Activated naive CD8-positive, alpha-beta T cell treated with anti-CD3 and anti-CD28 coated beads for 36 hours (primary cell): ENCODE measurements at regions not wholly inside any gene's neighbourhood (a gene's known extent, or its start where the extent isn't known, plus 50 kb on each side); places are given as distances from the start of the nearest gene placed in this dataset.

Experiments used
- DNase-seq: peaks from one replicate; pipeline ENCODE4 v3.0.0; 2021
- H3K27ac Mint-ChIP-seq: one replicate; pipeline ENCODE4 v1.8.0; 2022; ENCODE audit warnings: mild to moderate bottlenecking, moderate library complexity, mixed read lengths
- H3K27me3 Mint-ChIP-seq: one replicate; pipeline ENCODE4 v1.8.0; 2022; ENCODE audit warnings: mild to moderate bottlenecking, mixed read lengths
- H3K36me3 Mint-ChIP-seq: one replicate; pipeline ENCODE4 v1.8.0; 2021; ENCODE audit warnings: mild to moderate bottlenecking, mixed read lengths
- H3K4me1 Mint-ChIP-seq: one replicate; pipeline ENCODE4 v1.8.0; 2021; ENCODE audit warnings: mixed read lengths
- H3K4me3 Mint-ChIP-seq: one replicate; pipeline ENCODE4 v1.8.0; 2022; ENCODE audit warnings: mild to moderate bottlenecking, moderate library complexity, mixed read lengths
- H3K9me3 Mint-ChIP-seq: one replicate; pipeline ENCODE4 v1.8.0; 2022; ENCODE audit warnings: mixed read lengths

GRCh38 chr6:91366781-91367180 is 779.9 kb upstream of the MAP3K7 start:
- Mint-ChIP-seq H3K36me3 (no peaks in the 10 kb centered on the region), H3K4me3 (no peak overlapping the region), H3K27me3 (no peaks in the 10 kb centered on the region), H3K9me3 (peaks cover 12% of the 10 kb centered on the region), H3K27ac (no peak overlapping the region), H3K4me1 (no peaks in the 10 kb centered on the region)
- DNase-seq: no peak

- Mint-ChIP-seq H3K4me3 (no peak overlapping the region), H3K27me3 (no peaks in the 10 kb centered on the region), H3K9me3 (no peaks in the 10 kb centered on the region), H3K27ac (no peak overlapping the region), H3K4me1 (no peaks in the 10 kb centered on the region), H3K36me3 (no peaks in the 10 kb centered on the region)
- no peak for DNase-seq
These were observed 772.1 kb upstream of the MAP3K7 start for GRCh38 chr6:91358986-91359385.

- no peak for DNase-seq
- Mint-ChIP-seq H3K36me3 (no peaks in the 10 kb centered on the region), H3K4me3 (no peak overlapping the region), H3K4me1 (no peaks in the 10 kb centered on the region), H3K27ac (no peak overlapping the region), H3K9me3 (no peaks in the 10 kb centered on the region), H3K27me3 (no peaks in the 10 kb centered on the region)
These were observed 766.0 kb upstream of the MAP3K7 start for GRCh38 chr6:91352878-91353277.

GRCh38 chr6:91352321-91352720 is 765.4 kb upstream of the MAP3K7 start:
- no peak overlapping the region for H3K27ac Mint-ChIP-seq

GRCh38 chr6:91350146-91350908 is 763.5 kb upstream of the MAP3K7 start:
- DNase-seq: no peak
- Mint-ChIP-seq H3K27ac (no peak overlapping the region), H3K4me1 (no peaks in the 10 kb centered on the region), H3K9me3 (no peaks in the 10 kb centered on the region), H3K27me3 (no peaks in the 10 kb centered on the region), H3K4me3 (no peak overlapping the region), H3K36me3 (no peaks in the 10 kb centered on the region)

More at GRCh38 chr6:91352321-91352720, 765.4 kb upstream of the MAP3K7 start:
- H3K4me1 Mint-ChIP-seq: no peaks in the 10 kb centered on the region
- DNase-seq: no peak
- no peaks in the 10 kb centered on the region for H3K9me3 Mint-ChIP-seq
- H3K36me3 Mint-ChIP-seq: no peaks in the 10 kb centered on the region
- H3K4me3 Mint-ChIP-seq: no peak overlapping the region
- H3K27me3 Mint-ChIP-seq: no peaks in the 10 kb centered on the region

- no peak overlapping the region for H3K27ac Mint-ChIP-seq
- no peaks in the 10 kb centered on the region for H3K4me1 Mint-ChIP-seq
- no peaks in the 10 kb centered on the region for H3K27me3 Mint-ChIP-seq
- no peak for DNase-seq
- H3K9me3 Mint-ChIP-seq: peaks cover 1% of the 10 kb centered on the region
- H3K4me3 Mint-ChIP-seq: no peak overlapping the region
- no peaks in the 10 kb centered on the region for H3K36me3 Mint-ChIP-seq
These were observed 754.6 kb upstream of the MAP3K7 start for GRCh38 chr6:91341473-91341872.

- H3K4me3 Mint-ChIP-seq: no peak overlapping the region
- DNase-seq: no peak
- no peaks in the 10 kb centered on the region for H3K36me3 Mint-ChIP-seq
- peaks cover 1% of the 10 kb centered on the region for H3K9me3 Mint-ChIP-seq
- H3K27ac Mint-ChIP-seq: no peak overlapping the region
- H3K27me3 Mint-ChIP-seq: no peaks in the 10 kb centered on the region
- H3K4me1 Mint-ChIP-seq: no peaks in the 10 kb centered on the region
These were observed 754.1 kb upstream of the MAP3K7 start for GRCh38 chr6:91340896-91341395.

- Mint-ChIP-seq H3K4me1 (no peaks in the 10 kb centered on the region), H3K9me3 (peaks cover 1% of the 10 kb centered on the region), H3K27me3 (no peaks in the 10 kb centered on the region), H3K4me3 (no peak overlapping the region), H3K36me3 (no peaks in the 10 kb centered on the region), H3K27ac (no peak overlapping the region)
- DNase-seq: no peak
These were observed 751.1 kb upstream of the MAP3K7 start for GRCh38 chr6:91337967-91338366.

GRCh38 chr6:91330896-91331295 is 744.0 kb upstream of the MAP3K7 start:
- no peaks in the 10 kb centered on the region for H3K9me3 Mint-ChIP-seq
- H3K36me3 Mint-ChIP-seq: no peaks in the 10 kb centered on the region
- H3K27me3 Mint-ChIP-seq: no peaks in the 10 kb centered on the region
- no peak overlapping the region for H3K4me3 Mint-ChIP-seq
- no peaks in the 10 kb centered on the region for H3K4me1 Mint-ChIP-seq
- H3K27ac Mint-ChIP-seq: no peak overlapping the region
- DNase-seq: no peak

GRCh38 chr6:91328241-91328640 is 741.4 kb upstream of the MAP3K7 start:
- Mint-ChIP-seq H3K36me3 (no peaks in the 10 kb centered on the region), H3K4me3 (no peak overlapping the region), H3K9me3 (no peaks in the 10 kb centered on the region), H3K4me1 (no peaks in the 10 kb centered on the region), H3K27ac (no peak overlapping the region), H3K27me3 (no peaks in the 10 kb centered on the region)
- DNase-seq: no peak

- H3K36me3 Mint-ChIP-seq: no peaks in the 10 kb centered on the region
- DNase-seq: no peak
- no peaks in the 10 kb centered on the region for H3K9me3 Mint-ChIP-seq
- no peak overlapping the region for H3K4me3 Mint-ChIP-seq
- no peaks in the 10 kb centered on the region for H3K27me3 Mint-ChIP-seq
- no peak overlapping the region for H3K27ac Mint-ChIP-seq
- no peaks in the 10 kb centered on the region for H3K4me1 Mint-ChIP-seq
These were observed 737.8 kb upstream of the MAP3K7 start for GRCh38 chr6:91324711-91325110.

GRCh38 chr6:91317984-91318383 is 731.1 kb upstream of the MAP3K7 start:
- no peak for DNase-seq
- H3K36me3 Mint-ChIP-seq: no peaks in the 10 kb centered on the region
- H3K4me1 Mint-ChIP-seq: no peaks in the 10 kb centered on the region
- H3K9me3 Mint-ChIP-seq: no peaks in the 10 kb centered on the region
- no peak overlapping the region for H3K27ac Mint-ChIP-seq
- no peaks in the 10 kb centered on the region for H3K27me3 Mint-ChIP-seq
- H3K4me3 Mint-ChIP-seq: no peak overlapping the region

GRCh38 chr6:91317247-91317835 is 730.5 kb upstream of the MAP3K7 start:
- Mint-ChIP-seq H3K27me3 (no peaks in the 10 kb centered on the region), H3K27ac (no peak overlapping the region), H3K4me1 (no peaks in the 10 kb centered on the region), H3K36me3 (no peaks in the 10 kb centered on the region), H3K4me3 (no peak overlapping the region), H3K9me3 (no peaks in the 10 kb centered on the region)
- DNase-seq: no peak

- Mint-ChIP-seq H3K27ac (no peak overlapping the region), H3K27me3 (no peaks in the 10 kb centered on the region), H3K4me1 (no peaks in the 10 kb centered on the region), H3K4me3 (no peak overlapping the region), H3K36me3 (no peaks in the 10 kb centered on the region), H3K9me3 (no peaks in the 10 kb centered on the region)
- DNase-seq: no peak
These were observed 723.3 kb upstream of the MAP3K7 start for GRCh38 chr6:91310178-91310577.

GRCh38 chr6:91305755-91306154 is 718.9 kb upstream of the MAP3K7 start:
- H3K4me1 Mint-ChIP-seq: no peaks in the 10 kb centered on the region
- DNase-seq: no peak
- H3K4me3 Mint-ChIP-seq: no peak overlapping the region
- H3K9me3 Mint-ChIP-seq: no peaks in the 10 kb centered on the region
- H3K27me3 Mint-ChIP-seq: no peaks in the 10 kb centered on the region
- H3K27ac Mint-ChIP-seq: no peak overlapping the region
- H3K36me3 Mint-ChIP-seq: no peaks in the 10 kb centered on the region

GRCh38 chr6:91304521-91304920 is 717.6 kb upstream of the MAP3K7 start:
- H3K27me3 Mint-ChIP-seq: no peaks in the 10 kb centered on the region
- H3K4me3 Mint-ChIP-seq: no peak overlapping the region
- H3K36me3 Mint-ChIP-seq: no peaks in the 10 kb centered on the region
- H3K27ac Mint-ChIP-seq: no peak overlapping the region
- DNase-seq: no peak
- H3K4me1 Mint-ChIP-seq: no peaks in the 10 kb centered on the region
- no peaks in the 10 kb centered on the region for H3K9me3 Mint-ChIP-seq
